GM18519 (cell line): ENCODE measurements at regions not wholly inside any gene's neighbourhood (a gene's known extent, or its start where the extent isn't known, plus 50 kb on each side); places are given as distances from the start of the nearest gene placed in this dataset.
"Not testable (repeated sequence)": the region's sequence is repeated elsewhere in the genome, so short reads cannot be mapped to it uniquely, and the experiment has no call there.

ENCODE experiments used
- ATAC-seq: cut with Tn5 transposase; IDR thresholded peaks from one replicate; pipeline ENCODE4 v1.9.1; 2021; ENCODE audit warnings: mild to moderate bottlenecking, moderate library complexity; ENCODE audit not compliant: unreplicated experiment, low FRiP score

GRCh38 chr3:168977716-168978374 is 685.7 kb downstream of the MECOM start:
- no peak for ATAC-seq

GRCh38 chr3:168976969-168977368 is 686.5 kb downstream of the MECOM start:
- ATAC-seq: no peak

GRCh38 chr3:168975576-168975975 is 687.9 kb downstream of the MECOM start:
- ATAC-seq: no peak

DNA sequence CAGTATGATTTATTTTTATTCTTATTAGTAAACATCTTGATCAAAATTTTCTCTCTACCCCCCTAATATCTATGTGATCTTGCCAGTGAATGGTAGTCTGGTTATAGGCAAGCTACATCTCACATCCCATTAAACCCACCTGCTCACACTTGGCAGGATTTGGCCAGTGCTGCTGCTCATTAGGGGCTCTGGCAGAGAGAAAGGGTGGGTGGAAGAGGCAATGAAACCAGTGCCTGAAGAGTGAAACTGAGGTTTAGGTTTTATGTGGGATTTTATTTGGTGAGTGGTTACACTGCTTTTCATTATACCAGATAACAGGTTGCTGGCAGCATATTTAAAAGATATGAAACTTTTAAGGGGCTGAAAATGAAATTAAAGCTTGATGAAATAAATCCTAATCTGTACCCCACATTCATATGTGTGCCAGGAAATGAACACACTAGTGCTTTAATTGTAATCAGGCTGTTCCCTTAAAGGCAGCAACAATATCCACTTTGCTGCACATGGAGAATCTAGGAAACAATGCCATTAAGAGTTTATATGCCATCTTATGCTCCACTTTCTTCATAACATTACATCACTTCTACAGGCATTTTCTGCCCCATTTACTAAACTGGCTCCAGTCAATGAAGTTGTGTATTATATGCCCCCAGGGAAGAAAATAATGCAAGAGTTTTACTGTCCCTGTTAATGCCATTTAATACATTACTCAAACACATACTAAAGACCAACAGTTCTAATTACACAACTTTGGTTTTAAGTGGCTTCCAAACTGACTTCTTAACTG is 688.7 kb downstream of the MECOM start:
- no peak for ATAC-seq

DNA sequence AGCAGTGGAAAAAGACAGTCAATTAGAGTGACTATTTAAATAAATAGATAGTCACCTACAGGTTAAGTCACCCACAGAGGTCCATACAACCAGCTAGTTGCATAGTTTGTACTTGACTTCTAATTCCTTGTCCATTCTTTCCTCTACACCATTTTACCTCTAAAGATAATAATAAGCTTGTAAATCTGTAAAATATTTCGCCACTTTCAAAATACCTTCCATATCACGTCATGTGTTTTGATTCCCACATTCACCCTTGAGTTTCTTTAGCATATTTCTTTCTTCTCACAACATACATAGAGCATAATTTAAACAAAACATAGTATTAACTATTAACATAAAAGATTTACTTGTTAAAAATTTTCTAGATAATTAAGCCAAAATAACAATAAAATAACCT is 689.6 kb downstream of the MECOM start:
- ATAC-seq: no peak

DNA sequence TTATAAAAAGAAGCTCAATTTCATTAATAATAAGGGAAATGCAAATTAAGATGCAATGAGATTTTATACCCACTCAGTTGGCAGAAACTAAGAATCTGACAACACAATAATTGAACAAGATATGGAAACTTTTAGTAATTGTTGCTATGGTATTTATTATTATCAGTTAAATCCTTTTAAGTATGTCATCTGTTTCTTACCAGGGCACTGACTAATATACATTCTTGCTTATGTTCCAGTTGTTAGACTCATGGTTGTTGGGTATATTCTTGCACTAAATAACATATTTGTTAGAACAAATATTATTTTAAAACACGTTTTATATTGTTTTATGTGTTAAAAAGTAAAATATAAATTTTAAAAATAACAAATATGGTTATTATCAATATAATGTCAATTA is 690.3 kb downstream of the MECOM start:
- no peak for ATAC-seq

GRCh38 chr3:168968609-168969008 is 694.9 kb downstream of the MECOM start:
- no peak for ATAC-seq

DNA sequence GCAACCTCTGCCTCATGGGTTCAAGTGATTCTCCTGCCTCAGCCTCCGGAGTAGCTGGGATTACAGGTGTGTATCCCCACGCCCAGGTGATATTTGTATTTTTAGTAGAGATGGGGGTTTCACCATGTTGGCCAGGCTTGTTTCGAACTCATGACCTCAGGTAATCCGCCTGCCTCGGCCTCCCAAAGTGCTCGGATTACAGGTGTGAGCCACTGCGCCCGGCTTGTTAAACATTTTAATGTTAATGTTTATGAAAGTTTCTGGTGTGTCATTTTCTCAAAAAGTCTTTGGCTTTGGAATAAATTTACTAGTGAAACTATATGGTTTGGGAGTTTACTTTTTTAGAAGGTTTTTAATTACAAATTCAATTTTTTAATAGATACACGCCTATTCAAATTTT is 698.8 kb downstream of the MECOM start:
- ATAC-seq: no peak

DNA sequence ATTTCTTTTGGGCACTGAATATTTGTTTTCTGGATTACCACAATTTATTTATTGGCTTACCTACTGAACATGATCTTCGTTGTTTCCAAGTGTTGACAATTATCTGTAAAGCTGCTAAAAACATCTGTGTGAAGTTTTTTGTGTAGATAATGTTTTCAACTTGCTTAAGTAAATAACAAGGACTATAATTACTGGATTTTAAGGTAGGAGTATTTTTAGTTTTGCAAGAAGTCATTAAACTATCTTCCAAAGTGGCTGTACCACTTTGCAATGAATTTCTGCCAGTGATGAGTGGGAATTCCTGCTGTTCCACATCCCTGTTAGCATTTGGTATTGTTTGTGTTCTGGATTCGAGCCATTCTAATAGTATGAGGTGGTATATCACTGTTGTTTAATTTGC is 702.2 kb downstream of the MECOM start:
- no peak for ATAC-seq

DNA sequence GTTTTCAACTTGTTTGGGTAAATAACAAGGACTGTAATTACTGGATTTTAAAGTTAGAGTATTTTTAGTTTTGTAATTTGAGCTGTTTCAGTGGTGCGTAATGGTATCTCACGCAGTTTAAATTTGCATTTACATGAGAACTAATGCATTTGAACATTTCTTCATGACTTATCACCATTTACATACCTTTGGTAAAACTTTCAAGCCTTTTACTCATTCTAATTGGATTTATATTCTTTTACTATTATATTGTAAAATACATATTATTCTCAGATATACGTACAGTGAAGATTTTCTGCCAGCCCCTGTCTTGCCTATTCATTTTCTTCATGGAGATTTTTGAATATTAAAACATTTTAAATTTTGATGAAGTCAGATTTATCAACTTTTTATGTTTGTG is 703.8 kb downstream of the MECOM start:
- no peak for ATAC-seq

DNA sequence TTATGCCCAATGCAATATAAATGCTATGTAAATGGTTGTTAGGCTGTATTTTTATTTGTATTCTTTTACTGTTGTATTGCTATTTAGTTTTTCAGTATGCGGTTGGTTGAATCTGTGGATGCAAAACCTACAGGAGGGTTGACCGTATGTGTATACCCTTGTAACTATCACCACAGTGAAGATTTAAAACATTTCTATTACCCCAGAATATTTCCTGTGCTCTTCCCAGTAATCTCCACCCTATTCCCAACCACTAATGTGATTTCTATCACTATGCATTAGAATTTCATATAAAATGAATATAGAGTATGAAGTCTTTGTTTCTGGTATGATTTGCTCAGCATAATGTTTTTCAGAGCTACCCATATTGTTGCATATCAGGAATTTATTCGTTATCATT is 705.0 kb downstream of the MECOM start:
- no peak for ATAC-seq

GRCh38 chr3:168956076-168956475 is 707.4 kb downstream of the MECOM start:
- no peak for ATAC-seq

DNA sequence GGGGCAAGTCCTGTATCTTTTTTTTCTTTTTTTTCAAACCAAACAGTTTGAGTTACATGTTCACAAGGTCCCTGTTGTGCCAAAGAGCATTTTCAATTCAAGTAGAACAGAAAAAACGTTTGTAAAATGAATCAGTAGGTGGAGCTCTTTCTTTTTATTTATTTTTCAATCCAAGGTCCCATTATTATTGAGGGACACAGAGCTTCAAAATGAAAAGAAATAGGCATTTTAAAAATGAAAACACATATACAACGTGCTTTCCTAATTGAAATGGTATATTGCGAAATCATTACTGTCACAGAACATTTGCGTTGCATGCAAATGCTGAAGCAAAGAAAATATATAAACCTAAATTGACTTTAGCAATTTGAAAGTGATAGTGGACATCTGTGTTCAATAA is 711.0 kb downstream of the MECOM start:
- ATAC-seq: no peak

DNA sequence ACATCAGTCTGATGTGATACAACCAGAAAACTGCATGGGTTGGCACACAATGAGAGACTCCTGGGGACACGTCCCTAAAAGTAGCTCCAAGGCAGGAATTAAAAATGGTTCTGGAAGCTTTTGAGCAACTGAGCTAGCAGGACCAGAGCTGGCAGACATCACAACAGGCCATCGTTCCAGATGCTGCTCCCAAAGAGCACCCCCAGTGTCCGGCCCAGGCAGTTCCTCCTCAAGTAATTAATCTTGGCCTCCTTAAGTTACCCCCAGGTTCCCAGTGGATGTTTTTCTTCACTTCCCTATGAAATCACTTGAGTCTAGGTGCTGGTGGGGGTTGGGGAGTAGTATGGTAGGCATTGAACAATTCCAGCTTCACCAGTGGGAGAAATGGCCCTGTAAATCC is 711.6 kb downstream of the MECOM start:
- no peak for ATAC-seq

DNA sequence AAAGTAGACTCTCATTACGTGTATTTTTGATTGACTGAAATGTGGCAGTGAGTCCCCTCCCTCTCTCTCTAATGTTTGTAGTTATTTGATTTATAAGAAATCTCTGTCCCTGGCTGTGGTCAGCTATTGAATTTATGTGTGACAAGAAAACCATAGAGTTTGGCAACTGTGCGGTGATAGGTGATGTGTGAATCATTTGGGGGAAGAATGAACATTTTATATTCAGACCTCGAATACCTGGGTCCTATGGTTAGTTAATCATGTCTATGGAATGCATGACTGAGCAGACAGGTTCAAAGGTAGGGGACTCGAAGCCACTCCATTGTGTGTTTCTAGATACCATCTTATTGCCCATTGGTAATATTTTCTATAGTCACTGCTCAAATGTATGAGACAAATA is 712.1 kb downstream of the MECOM start:
- ATAC-seq: no peak

GRCh38 chr3:168950622-168951021 is 712.9 kb downstream of the MECOM start:
- ATAC-seq: no peak

DNA sequence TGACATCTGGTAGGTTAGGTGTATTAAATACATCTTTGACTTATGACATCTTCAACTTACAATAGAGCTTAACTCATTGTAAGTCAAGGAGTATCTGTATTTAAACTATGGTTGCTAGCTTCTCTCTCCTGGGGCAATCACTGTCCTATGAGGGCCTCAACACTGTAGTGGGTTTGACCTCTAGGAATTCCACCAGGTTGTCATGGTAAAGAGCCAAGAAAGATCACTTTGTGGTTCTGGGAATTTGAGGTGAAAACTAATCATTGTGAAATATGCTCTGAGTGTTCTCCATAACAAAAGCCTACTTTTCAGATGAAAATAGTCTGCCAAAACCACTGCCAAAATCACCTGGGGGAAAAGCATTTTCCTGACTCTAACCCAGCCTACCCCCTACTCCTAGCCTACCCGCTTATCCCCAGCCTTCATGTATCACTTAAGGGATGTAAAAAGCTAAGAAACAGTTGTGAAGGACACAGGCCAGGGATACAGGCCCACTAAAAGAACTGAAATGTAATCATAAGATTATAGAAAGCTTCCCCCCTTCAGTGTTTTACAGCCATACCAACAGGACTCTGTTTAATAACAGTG is 723.8 kb downstream of the MECOM start:
- no peak for ATAC-seq

GRCh38 chr3:168933614-168934013 is 729.9 kb downstream of the MECOM start:
- no peak for ATAC-seq

- ATAC-seq: not testable (repeated sequence)
Measured at GRCh38 chr3:168929997-168930396, 733.5 kb downstream of the MECOM start.

DNA sequence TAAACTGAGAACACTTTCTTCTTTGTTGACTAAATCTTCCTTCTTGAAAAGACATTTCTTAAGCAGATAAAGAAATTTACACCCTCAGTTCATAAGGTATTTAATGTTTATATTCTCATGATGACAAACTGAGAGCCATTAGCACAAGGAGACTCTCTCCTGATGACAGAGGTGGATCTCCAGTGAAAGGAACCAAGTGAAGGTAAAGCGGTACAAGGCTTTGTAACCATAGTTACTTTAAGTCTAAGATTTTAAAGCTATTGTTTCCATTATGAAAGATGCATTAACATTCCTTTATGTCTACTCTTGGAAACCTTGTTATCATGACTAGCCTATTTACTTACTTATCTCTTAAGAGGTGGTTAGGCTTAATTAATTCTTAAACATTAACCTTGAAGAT is 737.1 kb downstream of the MECOM start:
- no peak for ATAC-seq

- no peak for ATAC-seq
Measured at GRCh38 chr3:168925568-168925967, 737.9 kb downstream of the MECOM start.

GRCh38 chr3:168914662-168915061 is 748.9 kb downstream of the MECOM start:
- ATAC-seq: no peak
